ENCODE measurements at regions not wholly inside any gene's neighbourhood (a gene's known extent, or its start where the extent isn't known, plus 50 kb on each side); places are given as distances from the start of the nearest gene placed in this dataset.

DNA sequence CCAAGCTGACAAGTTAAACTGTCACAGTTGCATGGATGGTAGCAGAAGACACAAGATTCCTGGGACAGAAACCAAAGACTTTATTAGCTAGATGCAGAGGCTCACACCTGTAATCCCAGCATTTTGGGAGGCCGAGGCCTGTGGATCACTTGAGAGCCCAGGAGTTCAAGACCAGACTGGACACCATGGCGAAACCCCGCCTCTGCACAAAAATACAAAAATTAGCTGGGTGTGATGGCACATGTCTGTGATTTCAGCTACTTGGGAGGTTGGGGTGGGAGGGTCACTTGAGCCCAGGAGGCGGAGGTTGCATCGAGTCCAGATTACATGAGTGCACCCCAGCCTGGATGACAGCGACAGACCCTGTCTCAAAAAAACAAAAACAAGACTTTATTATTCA lies 346.6 kb downstream of the IRS2 start (continued):
- TF ChIP-seq, protein P1, sequence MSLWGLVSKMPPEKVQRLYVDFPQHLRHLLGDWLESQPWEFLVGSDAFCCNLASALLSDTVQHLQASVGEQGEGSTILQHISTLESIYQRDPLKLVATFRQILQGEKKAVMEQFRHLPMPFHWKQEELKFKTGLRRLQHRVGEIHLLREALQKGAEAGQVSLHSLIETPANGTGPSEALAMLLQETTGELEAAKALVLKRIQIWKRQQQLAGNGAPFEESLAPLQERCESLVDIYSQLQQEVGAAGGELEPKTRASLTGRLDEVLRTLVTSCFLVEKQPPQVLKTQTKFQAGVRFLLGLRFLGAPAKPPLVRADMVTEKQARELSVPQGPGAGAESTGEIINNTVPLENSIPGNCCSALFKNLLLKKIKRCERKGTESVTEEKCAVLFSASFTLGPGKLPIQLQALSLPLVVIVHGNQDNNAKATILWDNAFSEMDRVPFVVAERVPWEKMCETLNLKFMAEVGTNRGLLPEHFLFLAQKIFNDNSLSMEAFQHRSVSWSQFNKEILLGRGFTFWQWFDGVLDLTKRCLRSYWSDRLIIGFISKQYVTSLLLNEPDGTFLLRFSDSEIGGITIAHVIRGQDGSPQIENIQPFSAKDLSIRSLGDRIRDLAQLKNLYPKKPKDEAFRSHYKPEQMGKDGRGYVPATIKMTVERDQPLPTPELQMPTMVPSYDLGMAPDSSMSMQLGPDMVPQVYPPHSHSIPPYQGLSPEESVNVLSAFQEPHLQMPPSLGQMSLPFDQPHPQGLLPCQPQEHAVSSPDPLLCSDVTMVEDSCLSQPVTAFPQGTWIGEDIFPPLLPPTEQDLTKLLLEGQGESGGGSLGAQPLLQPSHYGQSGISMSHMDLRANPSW (CRISPR knock-in tag; conservative IDR thresholded peaks at IDR 0.05; ENCODE audit: low read depth): no peak
- TF ChIP-seq ZNF671 (CRISPR knock-in tag; IDR thresholded peaks at IDR 0.05) (no peak), JAZF1 (CRISPR knock-in tag; IDR thresholded peaks at IDR 0.05) (no peak)
- TF ChIP-seq, protein P2, sequence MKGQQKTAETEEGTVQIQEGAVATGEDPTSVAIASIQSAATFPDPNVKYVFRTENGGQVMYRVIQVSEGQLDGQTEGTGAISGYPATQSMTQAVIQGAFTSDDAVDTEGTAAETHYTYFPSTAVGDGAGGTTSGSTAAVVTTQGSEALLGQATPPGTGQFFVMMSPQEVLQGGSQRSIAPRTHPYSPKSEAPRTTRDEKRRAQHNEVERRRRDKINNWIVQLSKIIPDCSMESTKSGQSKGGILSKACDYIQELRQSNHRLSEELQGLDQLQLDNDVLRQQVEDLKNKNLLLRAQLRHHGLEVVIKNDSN (CRISPR knock-in tag; IDR thresholded peaks at IDR 0.05): no peak

DNA sequence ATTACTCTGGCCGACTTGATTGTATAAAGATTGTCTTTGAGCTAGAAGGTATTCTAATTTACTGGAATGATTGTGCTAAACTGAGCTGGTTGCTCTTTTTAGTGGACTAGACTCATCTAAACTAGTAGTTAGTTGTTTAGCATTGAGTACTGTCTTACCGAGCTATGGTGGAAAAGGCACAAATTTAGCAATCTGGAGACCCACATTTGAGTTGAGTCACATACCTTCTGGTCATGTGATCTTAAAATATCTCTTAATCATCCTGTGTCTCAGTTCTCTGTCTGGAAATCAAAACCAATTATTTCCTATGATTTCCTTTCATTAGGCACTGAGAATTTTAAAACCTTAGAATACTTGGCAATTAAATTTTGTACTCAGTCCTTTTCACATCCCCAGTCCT lies 349.5 kb downstream of the IRS2 start:
- DNase-seq (ENCODE audit: low spot score): no peak
- POLR2A ChIA-PET: no interaction called here
- TF ChIP-seq IRF2 (CRISPR knock-in tag; IDR thresholded peaks at IDR 0.05; ENCODE audit: borderline replicate concordance, low read depth) (no peak), SP1 (CRISPR knock-in tag; conservative IDR thresholded peaks at IDR 0.05) (no peak), ZNF232 (CRISPR knock-in tag; IDR thresholded peaks at IDR 0.05) (no peak), ESRRA (CRISPR knock-in tag; IDR thresholded peaks at IDR 0.05; ENCODE audit: borderline replicate concordance) (no peak)
- TF ChIP-seq, protein P3, sequence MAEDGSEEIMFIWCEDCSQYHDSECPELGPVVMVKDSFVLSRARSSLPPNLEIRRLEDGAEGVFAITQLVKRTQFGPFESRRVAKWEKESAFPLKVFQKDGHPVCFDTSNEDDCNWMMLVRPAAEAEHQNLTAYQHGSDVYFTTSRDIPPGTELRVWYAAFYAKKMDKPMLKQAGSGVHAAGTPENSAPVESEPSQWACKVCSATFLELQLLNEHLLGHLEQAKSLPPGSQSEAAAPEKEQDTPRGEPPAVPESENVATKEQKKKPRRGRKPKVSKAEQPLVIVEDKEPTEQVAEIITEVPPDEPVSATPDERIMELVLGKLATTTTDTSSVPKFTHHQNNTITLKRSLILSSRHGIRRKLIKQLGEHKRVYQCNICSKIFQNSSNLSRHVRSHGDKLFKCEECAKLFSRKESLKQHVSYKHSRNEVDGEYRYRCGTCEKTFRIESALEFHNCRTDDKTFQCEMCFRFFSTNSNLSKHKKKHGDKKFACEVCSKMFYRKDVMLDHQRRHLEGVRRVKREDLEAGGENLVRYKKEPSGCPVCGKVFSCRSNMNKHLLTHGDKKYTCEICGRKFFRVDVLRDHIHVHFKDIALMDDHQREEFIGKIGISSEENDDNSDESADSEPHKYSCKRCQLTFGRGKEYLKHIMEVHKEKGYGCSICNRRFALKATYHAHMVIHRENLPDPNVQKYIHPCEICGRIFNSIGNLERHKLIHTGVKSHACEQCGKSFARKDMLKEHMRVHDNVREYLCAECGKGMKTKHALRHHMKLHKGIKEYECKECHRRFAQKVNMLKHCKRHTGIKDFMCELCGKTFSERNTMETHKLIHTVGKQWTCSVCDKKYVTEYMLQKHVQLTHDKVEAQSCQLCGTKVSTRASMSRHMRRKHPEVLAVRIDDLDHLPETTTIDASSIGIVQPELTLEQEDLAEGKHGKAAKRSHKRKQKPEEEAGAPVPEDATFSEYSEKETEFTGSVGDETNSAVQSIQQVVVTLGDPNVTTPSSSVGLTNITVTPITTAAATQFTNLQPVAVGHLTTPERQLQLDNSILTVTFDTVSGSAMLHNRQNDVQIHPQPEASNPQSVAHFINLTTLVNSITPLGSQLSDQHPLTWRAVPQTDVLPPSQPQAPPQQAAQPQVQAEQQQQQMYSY (CRISPR knock-in tag; IDR thresholded peaks at IDR 0.05): no peak
- Mint-ChIP-seq H3K27ac (no peak overlapping the region), H3K36me3 (peaks cover 19% of the 10 kb centered on the region), H3K4me1 (no peaks in the 10 kb centered on the region), H3K9me3 (peaks cover 32% of the 10 kb centered on the region), H3K4me3 (no peak overlapping the region), H3K27me3 (ENCODE audit: low read depth) (no peaks in the 10 kb centered on the region; the same call in 1 of the 2 replicates)
- CTCF ChIA-PET: no interaction called here
- no peak for ATAC-seq

DNA sequence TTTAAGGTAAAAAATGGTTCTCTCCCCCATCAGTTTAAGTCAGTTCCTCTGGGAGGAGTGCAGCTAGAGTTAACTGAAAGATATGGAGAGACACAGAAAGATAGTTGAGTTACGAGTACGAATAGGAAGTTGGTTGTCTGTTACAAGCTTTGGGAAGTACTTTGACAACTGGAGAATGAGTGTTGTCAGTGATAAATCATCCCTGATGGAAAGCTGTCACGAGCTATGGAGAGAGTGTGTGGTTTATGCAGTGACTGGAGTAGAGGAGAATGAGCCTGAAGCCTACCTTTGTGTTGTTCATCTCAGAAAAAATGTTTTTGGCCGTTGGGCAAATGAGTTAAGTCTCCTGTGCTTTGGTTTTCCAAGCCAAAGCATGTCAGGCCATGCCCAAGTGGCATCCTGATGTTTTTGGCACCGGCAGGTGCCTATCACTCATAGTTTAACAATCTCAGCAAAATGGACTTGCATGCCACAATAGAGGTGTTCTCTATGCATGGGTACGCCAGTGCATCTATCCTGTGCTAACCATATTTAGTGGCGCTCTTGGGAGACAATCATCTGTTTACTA lies 350.2 kb downstream of the IRS2 start:
- DNase-seq (ENCODE audit: low spot score): no peak
- H3K27me3 Mint-ChIP-seq (ENCODE audit: low read depth): no peaks in the 10 kb centered on the region; the same call in 1 of the 2 replicates
- no peak for ATAC-seq
- H3K36me3 Mint-ChIP-seq: peaks cover 22% of the 10 kb centered on the region
- ChIA-PET CTCF (no interaction called here), POLR2A (no interaction called here)
- no peak overlapping the region for H3K27ac Mint-ChIP-seq
- H3K9me3 Mint-ChIP-seq: peaks cover 37% of the 10 kb centered on the region
- H3K4me3 Mint-ChIP-seq: no peak overlapping the region
- H3K4me1 Mint-ChIP-seq: no peaks in the 10 kb centered on the region
- TF ChIP-seq RELA (CRISPR knock-in tag; IDR thresholded peaks at IDR 0.05; ENCODE audit: borderline replicate concordance) (no peak), SP1 (CRISPR knock-in tag; conservative IDR thresholded peaks at IDR 0.05) (no peak), IRF2 (CRISPR knock-in tag; IDR thresholded peaks at IDR 0.05; ENCODE audit: borderline replicate concordance, low read depth) (no peak), SMAD4 (CRISPR knock-in tag; IDR thresholded peaks at IDR 0.05) (no peak), OVOL2 (CRISPR knock-in tag; IDR thresholded peaks at IDR 0.05; ENCODE audit: borderline replicate concordance) (no peak)
- TF ChIP-seq, protein P4, sequence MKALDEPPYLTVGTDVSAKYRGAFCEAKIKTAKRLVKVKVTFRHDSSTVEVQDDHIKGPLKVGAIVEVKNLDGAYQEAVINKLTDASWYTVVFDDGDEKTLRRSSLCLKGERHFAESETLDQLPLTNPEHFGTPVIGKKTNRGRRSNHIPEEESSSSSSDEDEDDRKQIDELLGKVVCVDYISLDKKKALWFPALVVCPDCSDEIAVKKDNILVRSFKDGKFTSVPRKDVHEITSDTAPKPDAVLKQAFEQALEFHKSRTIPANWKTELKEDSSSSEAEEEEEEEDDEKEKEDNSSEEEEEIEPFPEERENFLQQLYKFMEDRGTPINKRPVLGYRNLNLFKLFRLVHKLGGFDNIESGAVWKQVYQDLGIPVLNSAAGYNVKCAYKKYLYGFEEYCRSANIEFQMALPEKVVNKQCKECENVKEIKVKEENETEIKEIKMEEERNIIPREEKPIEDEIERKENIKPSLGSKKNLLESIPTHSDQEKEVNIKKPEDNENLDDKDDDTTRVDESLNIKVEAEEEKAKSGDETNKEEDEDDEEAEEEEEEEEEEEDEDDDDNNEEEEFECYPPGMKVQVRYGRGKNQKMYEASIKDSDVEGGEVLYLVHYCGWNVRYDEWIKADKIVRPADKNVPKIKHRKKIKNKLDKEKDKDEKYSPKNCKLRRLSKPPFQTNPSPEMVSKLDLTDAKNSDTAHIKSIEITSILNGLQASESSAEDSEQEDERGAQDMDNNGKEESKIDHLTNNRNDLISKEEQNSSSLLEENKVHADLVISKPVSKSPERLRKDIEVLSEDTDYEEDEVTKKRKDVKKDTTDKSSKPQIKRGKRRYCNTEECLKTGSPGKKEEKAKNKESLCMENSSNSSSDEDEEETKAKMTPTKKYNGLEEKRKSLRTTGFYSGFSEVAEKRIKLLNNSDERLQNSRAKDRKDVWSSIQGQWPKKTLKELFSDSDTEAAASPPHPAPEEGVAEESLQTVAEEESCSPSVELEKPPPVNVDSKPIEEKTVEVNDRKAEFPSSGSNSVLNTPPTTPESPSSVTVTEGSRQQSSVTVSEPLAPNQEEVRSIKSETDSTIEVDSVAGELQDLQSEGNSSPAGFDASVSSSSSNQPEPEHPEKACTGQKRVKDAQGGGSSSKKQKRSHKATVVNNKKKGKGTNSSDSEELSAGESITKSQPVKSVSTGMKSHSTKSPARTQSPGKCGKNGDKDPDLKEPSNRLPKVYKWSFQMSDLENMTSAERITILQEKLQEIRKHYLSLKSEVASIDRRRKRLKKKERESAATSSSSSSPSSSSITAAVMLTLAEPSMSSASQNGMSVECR (CRISPR knock-in tag; IDR thresholded peaks at IDR 0.05; ENCODE audit: borderline replicate concordance): no peak
- TF ChIP-seq, protein P5, sequence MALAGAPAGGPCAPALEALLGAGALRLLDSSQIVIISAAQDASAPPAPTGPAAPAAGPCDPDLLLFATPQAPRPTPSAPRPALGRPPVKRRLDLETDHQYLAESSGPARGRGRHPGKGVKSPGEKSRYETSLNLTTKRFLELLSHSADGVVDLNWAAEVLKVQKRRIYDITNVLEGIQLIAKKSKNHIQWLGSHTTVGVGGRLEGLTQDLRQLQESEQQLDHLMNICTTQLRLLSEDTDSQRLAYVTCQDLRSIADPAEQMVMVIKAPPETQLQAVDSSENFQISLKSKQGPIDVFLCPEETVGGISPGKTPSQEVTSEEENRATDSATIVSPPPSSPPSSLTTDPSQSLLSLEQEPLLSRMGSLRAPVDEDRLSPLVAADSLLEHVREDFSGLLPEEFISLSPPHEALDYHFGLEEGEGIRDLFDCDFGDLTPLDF (CRISPR knock-in tag; IDR thresholded peaks at IDR 0.05): no peak
- TF ChIP-seq, protein P1 (CRISPR knock-in tag; conservative IDR thresholded peaks at IDR 0.05; ENCODE audit: low read depth): no peak
- TF ChIP-seq, protein P6, sequence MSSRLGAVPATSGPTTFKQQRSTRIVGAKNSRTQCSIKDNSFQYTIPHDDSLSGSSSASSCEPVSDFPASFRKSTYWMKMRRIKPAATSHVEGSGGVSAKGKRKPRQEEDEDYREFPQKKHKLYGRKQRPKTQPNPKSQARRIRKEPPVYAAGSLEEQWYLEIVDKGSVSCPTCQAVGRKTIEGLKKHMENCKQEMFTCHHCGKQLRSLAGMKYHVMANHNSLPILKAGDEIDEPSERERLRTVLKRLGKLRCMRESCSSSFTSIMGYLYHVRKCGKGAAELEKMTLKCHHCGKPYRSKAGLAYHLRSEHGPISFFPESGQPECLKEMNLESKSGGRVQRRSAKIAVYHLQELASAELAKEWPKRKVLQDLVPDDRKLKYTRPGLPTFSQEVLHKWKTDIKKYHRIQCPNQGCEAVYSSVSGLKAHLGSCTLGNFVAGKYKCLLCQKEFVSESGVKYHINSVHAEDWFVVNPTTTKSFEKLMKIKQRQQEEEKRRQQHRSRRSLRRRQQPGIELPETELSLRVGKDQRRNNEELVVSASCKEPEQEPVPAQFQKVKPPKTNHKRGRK (CRISPR knock-in tag; IDR thresholded peaks at IDR 0.05; ENCODE audit: borderline replicate concordance): no peak
